Kidney (tissue), 13 donors: ENCODE measurements at regions not wholly inside any gene's neighbourhood (a gene's known extent, or its start where the extent isn't known, plus 50 kb on each side); places are given as distances from the start of the nearest gene placed in this dataset.

ENCODE experiments used
- DNase-seq, 5 donors: peaks; one replicate each; pipeline ENCODE4 v3.0.0-alpha.2; 2013 to 2020
- FAIRE-seq: peaks from 2 replicates; lab custom pipeline; 2012; peaks lifted over from hg19 to GRCh38; lab: Jason Lieb, UNC
- H3K27ac ChIP-seq, 2 donors: one replicate each; pipeline ENCODE4 v1.7.0; 2013; ENCODE audit warnings: low read depth in 2 of 2, low read length in 2 of 2, inconsistent platforms in 1 of 2
- H3K27me3 ChIP-seq: one replicate; pipeline ENCODE4 v1.7.1; 2013; ENCODE audit warnings: low read length, inconsistent platforms; ENCODE audit not compliant: control insufficient read depth, insufficient read depth
- H3K36me3 ChIP-seq, 3 donors: one replicate each; pipeline versions ENCODE4 v1.7.0 to v1.7.1; 2013; ENCODE audit warnings: low read length in 3 of 3, control low read depth in 1 of 3, inconsistent platforms in 1 of 3; ENCODE audit not compliant: insufficient read depth in 3 of 3, control insufficient read depth in 2 of 3
- H3K4me1 ChIP-seq, 3 donors: one replicate each; pipeline versions ENCODE4 v1.7.0 to v1.7.1; 2013; ENCODE audit warnings: low read length in 3 of 3, inconsistent platforms in 1 of 3, low read depth in 1 of 3; ENCODE audit not compliant: control insufficient read depth in 2 of 3, insufficient read depth in 2 of 3
- H3K4me3 ChIP-seq, 3 donors: one replicate each; pipeline versions ENCODE4 v1.7.0 to v1.8.1; 2013; ENCODE audit warnings: low read length in 3 of 3, control low read depth in 1 of 3, inconsistent platforms in 1 of 3
- H3K9ac ChIP-seq, 3 donors: one replicate each; pipeline versions ENCODE4 v1.7.0 to v1.7.1; 2013; ENCODE audit warnings: low read length in 3 of 3, control low read depth in 1 of 3, inconsistent platforms in 1 of 3
- H3K9me3 ChIP-seq, 3 donors: one replicate each; pipeline versions ENCODE4 v1.7.0 to v1.7.1; 2013; ENCODE audit warnings: low read length in 3 of 3, control low read depth in 1 of 3, inconsistent platforms in 1 of 3; ENCODE audit not compliant: control insufficient read depth in 2 of 3, insufficient read depth in 1 of 3
- intact Hi-C: fragments of 100-400 bp; cut with DNase I; formaldehyde crosslinking; loops from one replicate; pipeline ENCODE4 v1.11.1; 2022
- TF ChIP-seq, protein P1 (sequence below): IDR thresholded peaks from 3 replicates; pipeline ENCODE4 v1.5.1; 2012; ENCODE audit warnings: mild to moderate bottlenecking, moderate library complexity, borderline replicate concordance; ENCODE audit not compliant: insufficient read depth; ENCODE audit errors: extremely low read depth
- donor health status: control.
- donor health status: control.
- donor health status: control.
- donor health status: control.
- donor health status: control.
- donor health status: DM: yes; HTN: yes; CAD: no.
- donor health status: Normal renal cell carcinoma (clear cell type).

DNA sequence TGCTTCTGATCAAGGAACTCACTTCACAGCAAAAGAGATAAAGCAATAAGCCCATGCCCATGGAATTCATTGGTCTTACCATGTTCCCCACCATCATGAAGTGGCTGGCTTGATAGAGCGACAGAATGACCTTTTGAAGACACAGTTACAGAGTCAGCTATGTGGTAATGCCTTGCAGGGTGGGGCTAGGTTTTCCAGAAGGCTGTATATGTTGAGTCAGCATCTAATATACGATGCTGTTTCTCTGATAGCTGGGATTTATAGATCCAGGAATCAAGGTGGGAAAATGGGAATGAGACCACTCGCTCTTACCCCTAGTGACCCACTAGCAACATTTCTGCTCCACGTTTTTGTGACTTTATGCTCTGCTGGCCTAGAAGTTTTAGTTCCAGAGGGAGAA is 220.7 kb upstream of the RSPO3 start:
- Histone ChIP-seq H3K4me3 (no peak overlapping the region), H3K4me1 (no peaks in the 10 kb centered on the region), H3K27ac (no peak overlapping the region), H3K9ac (no peak overlapping the region), H3K36me3 (no peaks in the 10 kb centered on the region), H3K27me3 (no peaks in the 10 kb centered on the region), H3K9me3 (no peaks in the 10 kb centered on the region)
- intact Hi-C loops = no loop called here
- DNase-seq (no peak), FAIRE-seq (no peak)
- TF ChIP-seq, protein P1, sequence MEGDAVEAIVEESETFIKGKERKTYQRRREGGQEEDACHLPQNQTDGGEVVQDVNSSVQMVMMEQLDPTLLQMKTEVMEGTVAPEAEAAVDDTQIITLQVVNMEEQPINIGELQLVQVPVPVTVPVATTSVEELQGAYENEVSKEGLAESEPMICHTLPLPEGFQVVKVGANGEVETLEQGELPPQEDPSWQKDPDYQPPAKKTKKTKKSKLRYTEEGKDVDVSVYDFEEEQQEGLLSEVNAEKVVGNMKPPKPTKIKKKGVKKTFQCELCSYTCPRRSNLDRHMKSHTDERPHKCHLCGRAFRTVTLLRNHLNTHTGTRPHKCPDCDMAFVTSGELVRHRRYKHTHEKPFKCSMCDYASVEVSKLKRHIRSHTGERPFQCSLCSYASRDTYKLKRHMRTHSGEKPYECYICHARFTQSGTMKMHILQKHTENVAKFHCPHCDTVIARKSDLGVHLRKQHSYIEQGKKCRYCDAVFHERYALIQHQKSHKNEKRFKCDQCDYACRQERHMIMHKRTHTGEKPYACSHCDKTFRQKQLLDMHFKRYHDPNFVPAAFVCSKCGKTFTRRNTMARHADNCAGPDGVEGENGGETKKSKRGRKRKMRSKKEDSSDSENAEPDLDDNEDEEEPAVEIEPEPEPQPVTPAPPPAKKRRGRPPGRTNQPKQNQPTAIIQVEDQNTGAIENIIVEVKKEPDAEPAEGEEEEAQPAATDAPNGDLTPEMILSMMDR = no peak

DNA sequence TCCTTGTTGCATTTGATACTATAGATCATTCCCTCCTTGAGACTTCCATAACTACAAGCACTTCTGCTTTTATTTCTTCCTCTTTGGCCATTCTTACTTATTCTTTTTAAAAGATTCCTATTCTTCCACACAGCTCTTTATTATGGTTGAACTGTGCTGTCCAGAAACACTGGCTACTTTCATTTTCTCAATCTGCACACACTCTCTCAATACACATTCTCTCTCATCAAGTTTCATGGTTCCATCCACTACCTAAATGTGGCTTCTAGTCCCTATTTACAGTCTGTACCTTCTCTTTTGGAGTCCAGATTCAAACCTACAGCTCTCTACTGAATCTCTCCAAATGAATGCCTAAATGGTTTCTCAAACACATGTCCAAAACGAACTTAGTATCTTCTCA is 214.3 kb upstream of the RSPO3 start:
- no peak overlapping the region for H3K27ac ChIP-seq
- no peak overlapping the region for H3K4me3 ChIP-seq
- intact Hi-C loops = no loop called here
- H3K4me1 ChIP-seq = no peaks in the 10 kb centered on the region
- H3K9me3 ChIP-seq = no peaks in the 10 kb centered on the region
- H3K27me3 ChIP-seq = no peaks in the 10 kb centered on the region
- TF ChIP-seq, protein P1 = no peak
- no peaks in the 10 kb centered on the region for H3K36me3 ChIP-seq
- FAIRE-seq (no peak), DNase-seq (no peak)
- no peak overlapping the region for H3K9ac ChIP-seq

- intact Hi-C loops = no loop called here
- no peak for FAIRE-seq
- H3K36me3 ChIP-seq = no peaks in the 10 kb centered on the region
- H3K9ac ChIP-seq = no peak overlapping the region
- TF ChIP-seq, protein P1 = no peak
- H3K4me1 ChIP-seq = no peaks in the 10 kb centered on the region
- H3K27ac ChIP-seq = no peak overlapping the region
- peak in 4 of 5 donors; percentile 50 to 74 (median 62) for DNase-seq
- no peaks in the 10 kb centered on the region for H3K9me3 ChIP-seq
- H3K4me3 ChIP-seq = no peak overlapping the region
- H3K27me3 ChIP-seq = no peaks in the 10 kb centered on the region
These were observed 212.6 kb upstream of the RSPO3 start for GRCh38 chr6:126905917-126906316.

GRCh38 chr6:126907312-126907711 is 211.2 kb upstream of the RSPO3 start:
- intact Hi-C loops = no loop called here
- FAIRE-seq = no peak
- Histone ChIP-seq H3K4me1 (no peaks in the 10 kb centered on the region), H3K27ac (no peak overlapping the region), H3K4me3 (no peak overlapping the region), H3K27me3 (no peaks in the 10 kb centered on the region), H3K9ac (no peak overlapping the region), H3K36me3 (no peaks in the 10 kb centered on the region), H3K9me3 (no peaks in the 10 kb centered on the region)
- DNase-seq = no peak
- TF ChIP-seq, protein P1 = no peak
